Activated T-cell treated with anti-CD3 and anti-CD28 coated beads, Interleukin-2, amount 50 U/mL, for 4 hours (primary cell): ENCODE measurements at regions not wholly inside any gene's neighbourhood (a gene's known extent, or its start where the extent isn't known, plus 50 kb on each side); places are given as distances from the start of the nearest gene placed in this dataset.

Source experiments
- ATAC-seq, 2 donors: fragments of 200-7000 bp; cut with Tn5 transposase; one replicate each; pipeline ENCODE4 v1.10.0; 2021
- DNase-seq: peaks from one replicate; pipeline ENCODE4 v3.0.0-alpha.2; 2020
- H3K27me3 Mint-ChIP-seq: one replicate; pipeline ENCODE4 v1.8.0; 2021; ENCODE audit warnings: low read depth, mixed read lengths
- H3K36me3 Mint-ChIP-seq: one replicate; pipeline ENCODE4 v1.8.0; 2022; ENCODE audit warnings: mixed read lengths; ENCODE audit not compliant: insufficient read depth
- H3K4me1 Mint-ChIP-seq: one replicate; pipeline ENCODE4 v1.8.0; 2021; ENCODE audit warnings: low read depth, mixed read lengths
- H3K4me3 Mint-ChIP-seq: one replicate; pipeline ENCODE4 v1.8.0; 2021; ENCODE audit warnings: mild to moderate bottlenecking, moderate library complexity, mixed read lengths
- H3K9me3 Mint-ChIP-seq: one replicate; pipeline ENCODE4 v1.8.0; 2021; ENCODE audit warnings: mixed read lengths

DNA sequence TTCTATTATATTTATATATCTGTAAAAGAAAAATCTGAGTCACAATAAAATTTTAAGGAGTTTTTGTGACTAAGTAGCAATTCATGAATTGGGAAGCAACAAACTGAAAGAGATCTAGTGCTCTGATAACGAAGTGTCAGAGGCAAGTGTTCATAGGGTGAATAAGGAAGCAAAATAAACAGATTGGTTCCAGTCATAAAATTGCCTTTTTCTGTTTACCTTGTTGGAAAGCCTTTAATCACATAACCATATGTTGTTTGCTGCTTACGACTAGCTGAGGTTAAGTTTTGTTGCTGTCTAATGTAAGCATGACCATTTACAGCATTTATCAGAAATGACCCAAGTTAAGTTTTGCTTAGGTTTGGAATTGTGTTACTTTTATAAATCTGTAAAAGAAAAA, 358.9 kb downstream of the ARL6IP6 start:
- ATAC-seq: no peak
- no peak for DNase-seq
- no peaks in the 10 kb centered on the region for H3K4me1 Mint-ChIP-seq
- H3K36me3 Mint-ChIP-seq: no peaks in the 10 kb centered on the region
- no peak overlapping the region for H3K4me3 Mint-ChIP-seq
- H3K27me3 Mint-ChIP-seq: no peaks in the 10 kb centered on the region
- no peaks in the 10 kb centered on the region for H3K9me3 Mint-ChIP-seq

DNA sequence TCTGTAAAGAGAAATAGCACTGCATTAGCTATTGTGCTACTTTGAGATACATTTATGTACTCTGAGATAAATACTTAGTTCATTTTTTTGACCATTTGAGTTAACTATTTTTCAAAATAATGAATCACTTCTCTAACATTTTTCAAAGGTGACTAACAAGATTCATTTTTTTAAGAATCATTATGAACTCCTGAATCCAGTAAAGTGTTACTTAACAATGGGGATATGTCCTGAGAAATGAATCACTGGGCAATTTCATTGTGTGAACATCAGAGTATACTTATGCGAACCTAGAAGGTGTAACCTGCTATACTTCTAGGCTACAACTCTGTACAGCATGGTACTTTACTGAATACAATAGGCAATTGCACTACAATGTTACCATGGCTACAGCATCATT, 355.8 kb downstream of the ARL6IP6 start:
- no peak for DNase-seq
- H3K9me3 Mint-ChIP-seq: no peaks in the 10 kb centered on the region
- H3K36me3 Mint-ChIP-seq: no peaks in the 10 kb centered on the region
- H3K4me1 Mint-ChIP-seq: no peaks in the 10 kb centered on the region
- no peak for ATAC-seq
- H3K27me3 Mint-ChIP-seq: no peaks in the 10 kb centered on the region
- no peak overlapping the region for H3K4me3 Mint-ChIP-seq

- no peak overlapping the region for H3K4me3 Mint-ChIP-seq
- no peak for ATAC-seq
- H3K4me1 Mint-ChIP-seq: no peaks in the 10 kb centered on the region
- H3K36me3 Mint-ChIP-seq: no peaks in the 10 kb centered on the region
- no peaks in the 10 kb centered on the region for H3K27me3 Mint-ChIP-seq
- H3K9me3 Mint-ChIP-seq: no peaks in the 10 kb centered on the region
- no peak for DNase-seq
Observed at GRCh38 chr2:153072813-153073212, 354.4 kb downstream of the ARL6IP6 start.

DNA sequence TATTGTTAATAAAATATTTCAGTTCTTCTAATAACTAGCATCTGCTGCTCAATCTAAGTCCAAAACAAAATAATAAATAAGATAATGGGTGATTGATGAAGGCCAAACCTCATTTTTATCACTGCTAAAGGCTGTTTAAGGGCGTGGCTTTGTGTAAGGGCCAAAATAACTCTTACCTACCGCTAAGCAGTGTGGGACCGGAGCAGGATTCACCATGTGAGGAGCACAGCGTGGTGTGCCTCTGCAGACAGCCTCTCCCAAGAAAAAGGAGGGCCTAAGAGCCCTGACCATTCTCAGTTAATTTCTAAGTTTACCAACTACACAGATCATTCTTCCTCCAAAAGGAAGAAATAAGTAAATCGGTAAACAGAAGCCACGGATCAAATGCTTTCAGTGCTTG, 353.7 kb downstream of the ARL6IP6 start:
- no peaks in the 10 kb centered on the region for H3K27me3 Mint-ChIP-seq
- no peaks in the 10 kb centered on the region for H3K9me3 Mint-ChIP-seq
- H3K4me1 Mint-ChIP-seq: no peaks in the 10 kb centered on the region
- no peak for DNase-seq
- H3K36me3 Mint-ChIP-seq: no peaks in the 10 kb centered on the region
- no peak for ATAC-seq
- no peak overlapping the region for H3K4me3 Mint-ChIP-seq

- no peaks in the 10 kb centered on the region for H3K4me1 Mint-ChIP-seq
- no peaks in the 10 kb centered on the region for H3K36me3 Mint-ChIP-seq
- H3K9me3 Mint-ChIP-seq: no peaks in the 10 kb centered on the region
- DNase-seq (no peak), ATAC-seq (no peak)
- no peaks in the 10 kb centered on the region for H3K27me3 Mint-ChIP-seq
- H3K4me3 Mint-ChIP-seq: no peak overlapping the region
Observed at GRCh38 chr2:153071090-153071489, 352.7 kb downstream of the ARL6IP6 start.

- Mint-ChIP-seq H3K27me3 (no peaks in the 10 kb centered on the region), H3K36me3 (no peaks in the 10 kb centered on the region), H3K9me3 (no peaks in the 10 kb centered on the region), H3K4me3 (no peak overlapping the region), H3K4me1 (no peaks in the 10 kb centered on the region)
- DNase-seq: no peak
- no peak for ATAC-seq
Observed at GRCh38 chr2:153068915-153069314, 350.5 kb downstream of the ARL6IP6 start.

GRCh38 chr2:153068052-153068451, 349.6 kb downstream of the ARL6IP6 start:
- Mint-ChIP-seq H3K4me3 (no peak overlapping the region), H3K36me3 (no peaks in the 10 kb centered on the region), H3K27me3 (no peaks in the 10 kb centered on the region), H3K4me1 (no peaks in the 10 kb centered on the region), H3K9me3 (no peaks in the 10 kb centered on the region)
- no peak for DNase-seq
- ATAC-seq: no peak

GRCh38 chr2:153059338-153060052, 341.1 kb downstream of the ARL6IP6 start:
- Mint-ChIP-seq H3K4me1 (no peaks in the 10 kb centered on the region), H3K36me3 (no peaks in the 10 kb centered on the region), H3K9me3 (no peaks in the 10 kb centered on the region), H3K4me3 (no peak overlapping the region), H3K27me3 (peaks cover 4% of the 10 kb centered on the region)
- ATAC-seq: no peak
- DNase-seq: no peak

DNA sequence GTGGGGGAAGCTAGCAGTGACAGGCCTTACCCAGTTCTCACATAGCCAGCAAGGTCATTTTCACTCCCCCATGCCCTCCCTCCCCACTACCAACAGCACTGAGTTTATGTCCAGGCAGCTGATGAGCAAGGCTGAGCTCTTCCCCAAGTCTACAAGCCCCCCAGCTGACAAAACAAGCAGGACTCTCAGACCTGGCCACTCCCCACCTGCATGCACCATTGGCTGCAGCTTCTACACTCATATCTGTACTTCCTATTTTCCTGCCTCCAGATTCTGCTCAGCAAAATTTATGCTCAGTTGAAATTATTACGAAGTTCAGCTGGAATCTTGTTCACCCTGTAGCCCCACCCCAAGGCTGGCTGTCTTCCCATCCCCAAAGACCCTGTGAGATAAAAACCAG, 339.3 kb downstream of the ARL6IP6 start:
- no peaks in the 10 kb centered on the region for H3K36me3 Mint-ChIP-seq
- no peak overlapping the region for H3K4me3 Mint-ChIP-seq
- H3K4me1 Mint-ChIP-seq: no peaks in the 10 kb centered on the region
- DNase-seq (no peak), ATAC-seq (no peak)
- no peaks in the 10 kb centered on the region for H3K9me3 Mint-ChIP-seq
- peaks cover 4% of the 10 kb centered on the region for H3K27me3 Mint-ChIP-seq

DNA sequence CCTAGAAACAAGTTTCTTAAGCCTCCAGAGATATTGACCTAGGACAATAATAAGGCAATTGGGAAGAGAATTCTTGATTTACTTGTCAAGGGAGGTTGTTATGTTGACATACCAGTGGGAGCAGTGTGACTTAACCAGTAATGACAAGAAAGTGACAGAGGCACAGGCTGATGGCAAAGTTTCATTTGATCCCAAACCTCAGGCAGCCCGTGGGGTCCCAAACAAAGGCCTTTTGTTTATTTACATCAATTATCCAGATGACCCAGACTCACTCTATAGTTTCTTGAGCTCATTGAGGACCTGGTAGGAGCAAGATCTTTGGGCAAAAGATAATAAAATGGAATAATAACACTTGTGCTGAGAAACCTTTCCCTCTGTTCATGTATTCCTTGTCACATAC, 336.8 kb downstream of the ARL6IP6 start:
- H3K36me3 Mint-ChIP-seq: no peaks in the 10 kb centered on the region
- no peak overlapping the region for H3K4me3 Mint-ChIP-seq
- H3K9me3 Mint-ChIP-seq: no peaks in the 10 kb centered on the region
- ATAC-seq: no peak
- DNase-seq: no peak
- no peaks in the 10 kb centered on the region for H3K4me1 Mint-ChIP-seq
- peaks cover 4% of the 10 kb centered on the region for H3K27me3 Mint-ChIP-seq

GRCh38 chr2:153052807-153053559, 334.6 kb downstream of the ARL6IP6 start:
- H3K4me3 Mint-ChIP-seq: no peak overlapping the region

GRCh38 chr2:153047220-153047619, 328.8 kb downstream of the ARL6IP6 start:
- no peaks in the 10 kb centered on the region for H3K36me3 Mint-ChIP-seq
- no peak overlapping the region for H3K4me3 Mint-ChIP-seq
- ATAC-seq: no peak
- peaks cover 4% of the 10 kb centered on the region for H3K9me3 Mint-ChIP-seq
- no peak for DNase-seq
- peaks cover 8% of the 10 kb centered on the region for H3K27me3 Mint-ChIP-seq
- H3K4me1 Mint-ChIP-seq: no peaks in the 10 kb centered on the region

More at GRCh38 chr2:153052807-153053559, 334.6 kb downstream of the ARL6IP6 start:
- Mint-ChIP-seq H3K27me3 (peaks cover 2% of the 10 kb centered on the region), H3K4me1 (no peaks in the 10 kb centered on the region), H3K36me3 (no peaks in the 10 kb centered on the region), H3K9me3 (no peaks in the 10 kb centered on the region)
- DNase-seq (no peak), ATAC-seq (no peak)

- ATAC-seq (no peak), DNase-seq (no peak)
- no peaks in the 10 kb centered on the region for H3K4me1 Mint-ChIP-seq
- peaks cover 10% of the 10 kb centered on the region for H3K9me3 Mint-ChIP-seq
- no peak overlapping the region for H3K4me3 Mint-ChIP-seq
- no peaks in the 10 kb centered on the region for H3K36me3 Mint-ChIP-seq
- H3K27me3 Mint-ChIP-seq: peaks cover 8% of the 10 kb centered on the region
Observed at GRCh38 chr2:153043385-153043784, 325.0 kb downstream of the ARL6IP6 start.

- H3K9me3 Mint-ChIP-seq: no peaks in the 10 kb centered on the region
- ATAC-seq (no peak), DNase-seq (no peak)
- no peaks in the 10 kb centered on the region for H3K27me3 Mint-ChIP-seq
- H3K4me1 Mint-ChIP-seq: no peaks in the 10 kb centered on the region
- no peaks in the 10 kb centered on the region for H3K36me3 Mint-ChIP-seq
- H3K4me3 Mint-ChIP-seq: no peak overlapping the region
Observed at GRCh38 chr2:153028626-153029025, 310.2 kb downstream of the ARL6IP6 start.

GRCh38 chr2:153027533-153027932, 309.1 kb downstream of the ARL6IP6 start:
- H3K27me3 Mint-ChIP-seq: no peaks in the 10 kb centered on the region
- DNase-seq: no peak
- no peak overlapping the region for H3K4me3 Mint-ChIP-seq
- no peaks in the 10 kb centered on the region for H3K4me1 Mint-ChIP-seq
- no peaks in the 10 kb centered on the region for H3K9me3 Mint-ChIP-seq
- no peaks in the 10 kb centered on the region for H3K36me3 Mint-ChIP-seq
- ATAC-seq: no peak
